NB4 (cell line): ENCODE measurements at regions not wholly inside any gene's neighbourhood (a gene's known extent, or its start where the extent isn't known, plus 50 kb on each side); places are given as distances from the start of the nearest gene placed in this dataset.

Experiments
- DNase-seq: peaks from one replicate; pipeline ENCODE4 v3.0.0; 2010; ENCODE audit warnings: low read depth
- H3K4me3 ChIP-seq: one replicate; pipeline ENCODE4 v1.5.1; 2011; ENCODE audit warnings: mild to moderate bottlenecking, low read depth, low read length, moderate library complexity
- CTCF ChIP-seq: IDR thresholded peaks from one replicate; pipeline ENCODE4 v1.5.1; 2012; ENCODE audit warnings: low read depth, low read length
- MAX ChIP-seq: IDR thresholded peaks from 2 replicates; pipeline ENCODE4 v1.6.1; 2011; ENCODE audit warnings: low read depth, low read length
- MYC ChIP-seq: IDR thresholded peaks from 2 replicates; pipeline ENCODE4 v1.6.1; 2011; ENCODE audit warnings: low read depth, low read length
- POLR2A ChIP-seq: IDR thresholded peaks from 2 replicates; pipeline ENCODE4 v1.6.1; 2011; ENCODE audit warnings: mild to moderate bottlenecking; ENCODE audit not compliant: insufficient read length; ENCODE audit errors: extremely low read depth

- TF ChIP-seq MYC = no peak
- no peak overlapping the region for H3K4me3 ChIP-seq
- DNase-seq = no peak
Observed at GRCh38 chr9:99722877-99723276, 98.8 kb upstream of the NR4A3 start.

- H3K4me3 ChIP-seq = no peak overlapping the region
- no peak for DNase-seq
- TF ChIP-seq MYC = no peak
- no peak for TF ChIP-seq MAX
- TF ChIP-seq POLR2A = no peak
- TF ChIP-seq CTCF = no peak
Observed at GRCh38 chr9:99724640-99725039, 97.0 kb upstream of the NR4A3 start.

- TF ChIP-seq MYC (no peak), MAX (no peak), CTCF (no peak), POLR2A (no peak)
- no peak overlapping the region for H3K4me3 ChIP-seq
- DNase-seq = no peak
Observed at GRCh38 chr9:99725852-99726251, 95.8 kb upstream of the NR4A3 start.

GRCh38 chr9:99726758-99727157 lies 94.9 kb upstream of the NR4A3 start:
- H3K4me3 ChIP-seq = no peak overlapping the region
- no peak for DNase-seq
- no peak for TF ChIP-seq POLR2A

GRCh38 chr9:99730062-99730461 lies 91.6 kb upstream of the NR4A3 start:
- H3K4me3 ChIP-seq = no peak overlapping the region
- TF ChIP-seq MYC = no peak
- no peak for TF ChIP-seq MAX
- TF ChIP-seq CTCF = no peak
- no peak for TF ChIP-seq POLR2A
- DNase-seq = no peak

- no peak for DNase-seq
- TF ChIP-seq POLR2A (no peak), CTCF (no peak), MAX (no peak), MYC (no peak)
- H3K4me3 ChIP-seq = no peak overlapping the region
Observed at GRCh38 chr9:99731950-99732349, 89.7 kb upstream of the NR4A3 start.

GRCh38 chr9:99732715-99733114 lies 89.0 kb upstream of the NR4A3 start:
- no peak for TF ChIP-seq POLR2A
- no peak for TF ChIP-seq CTCF
- no peak for TF ChIP-seq MAX
- no peak for TF ChIP-seq MYC
- no peak overlapping the region for H3K4me3 ChIP-seq
- DNase-seq = peak; percentile 13
